Pons (tissue), 1 donor: ENCODE measurements at regions not wholly inside any gene's neighbourhood (a gene's known extent, or its start where the extent isn't known, plus 50 kb on each side); places are given as distances from the start of the nearest gene placed in this dataset.

Experiments used
- DNase-seq: peaks from one replicate; pipeline ENCODE4 v3.0.0-alpha.2; 2016; ENCODE audit warnings: low spot score

DNA sequence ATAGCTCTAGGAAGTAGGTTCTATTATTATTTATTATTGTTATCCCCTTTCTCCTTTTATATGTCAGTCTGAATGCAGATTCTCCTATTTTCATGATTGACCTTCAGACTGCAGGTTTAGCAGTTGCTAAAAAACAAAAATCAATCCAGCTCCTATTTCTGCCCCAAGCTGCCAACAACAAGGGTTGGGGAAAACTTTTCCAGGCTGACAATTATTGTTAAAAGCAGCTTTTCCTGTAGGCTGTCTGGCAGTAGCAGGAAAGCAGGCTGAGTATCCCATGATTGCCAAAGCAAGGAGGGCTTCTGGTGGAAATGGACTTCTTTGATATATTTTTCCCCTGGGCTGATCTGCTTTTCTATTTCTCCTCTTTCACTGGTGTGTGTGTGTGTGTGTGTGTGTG, 78.0 kb upstream of the CTLA4 start:
- no peak for DNase-seq

- no peak for DNase-seq
These were observed 77.3 kb upstream of the CTLA4 start for GRCh38 chr2:203790134-203790852.

- no peak for DNase-seq
These were observed 71.1 kb upstream of the CTLA4 start for GRCh38 chr2:203796248-203797010.

DNA sequence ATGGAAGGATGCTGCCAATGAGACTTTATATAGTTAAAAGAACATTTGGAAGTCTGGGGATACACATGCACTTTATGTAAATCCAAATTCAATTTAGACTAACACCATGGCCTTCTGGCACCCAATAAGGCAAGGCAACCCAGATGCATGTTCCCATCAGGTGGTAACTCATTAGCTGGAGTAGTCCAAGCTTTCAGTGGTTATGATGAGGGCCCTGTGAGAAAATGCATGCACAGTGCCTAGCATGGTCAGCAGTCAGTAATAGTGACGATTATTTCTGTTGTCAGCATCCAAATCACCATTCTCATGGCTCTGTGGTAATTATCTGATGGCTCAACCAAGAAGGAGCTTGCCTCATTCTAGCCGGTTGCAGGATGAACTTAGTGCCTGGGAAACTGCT, 70.3 kb upstream of the CTLA4 start:
- DNase-seq = no peak

GRCh38 chr2:203797712-203798111, 69.9 kb upstream of the CTLA4 start:
- no peak for DNase-seq

GRCh38 chr2:203798296-203799087, 69.1 kb upstream of the CTLA4 start:
- DNase-seq = no peak

DNA sequence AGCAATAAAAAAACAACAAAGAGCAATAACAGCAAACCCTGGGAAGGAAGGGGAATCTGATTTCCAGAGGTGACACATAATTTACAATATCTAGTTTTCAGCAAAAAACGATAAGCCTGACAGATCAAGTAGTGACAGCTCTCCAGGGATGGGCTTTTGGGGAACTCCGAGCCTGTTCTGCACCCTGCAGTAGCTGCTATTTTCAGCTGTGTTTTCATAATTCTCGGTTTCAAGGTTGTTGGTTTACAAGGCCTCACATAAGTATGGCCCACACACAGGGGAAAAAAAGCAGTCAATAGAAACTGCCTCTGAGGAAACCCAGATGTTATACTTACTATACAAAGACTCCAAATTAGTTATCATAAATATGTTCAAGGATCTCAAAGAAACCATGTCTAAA, 67.7 kb upstream of the CTLA4 start:
- no peak for DNase-seq

DNA sequence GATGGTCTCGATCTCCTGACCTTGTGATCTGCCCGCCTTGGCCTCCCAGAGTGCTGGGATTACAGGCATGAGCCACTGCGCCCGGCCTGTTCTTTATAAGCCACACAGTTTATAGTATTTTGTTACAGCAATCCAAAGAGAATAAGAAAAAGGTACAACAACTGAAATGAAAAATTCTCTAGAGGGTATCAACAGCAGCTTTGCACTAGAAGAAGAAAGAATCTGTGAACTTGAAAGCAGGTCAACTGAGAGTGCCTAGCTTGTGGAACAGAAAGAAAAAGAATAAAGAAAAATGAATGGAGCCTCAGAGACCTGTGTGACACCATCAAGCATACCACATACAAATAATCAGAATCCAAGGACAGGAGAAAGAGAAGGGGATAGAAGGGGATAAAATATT, 66.8 kb upstream of the CTLA4 start:
- no peak for DNase-seq

DNA sequence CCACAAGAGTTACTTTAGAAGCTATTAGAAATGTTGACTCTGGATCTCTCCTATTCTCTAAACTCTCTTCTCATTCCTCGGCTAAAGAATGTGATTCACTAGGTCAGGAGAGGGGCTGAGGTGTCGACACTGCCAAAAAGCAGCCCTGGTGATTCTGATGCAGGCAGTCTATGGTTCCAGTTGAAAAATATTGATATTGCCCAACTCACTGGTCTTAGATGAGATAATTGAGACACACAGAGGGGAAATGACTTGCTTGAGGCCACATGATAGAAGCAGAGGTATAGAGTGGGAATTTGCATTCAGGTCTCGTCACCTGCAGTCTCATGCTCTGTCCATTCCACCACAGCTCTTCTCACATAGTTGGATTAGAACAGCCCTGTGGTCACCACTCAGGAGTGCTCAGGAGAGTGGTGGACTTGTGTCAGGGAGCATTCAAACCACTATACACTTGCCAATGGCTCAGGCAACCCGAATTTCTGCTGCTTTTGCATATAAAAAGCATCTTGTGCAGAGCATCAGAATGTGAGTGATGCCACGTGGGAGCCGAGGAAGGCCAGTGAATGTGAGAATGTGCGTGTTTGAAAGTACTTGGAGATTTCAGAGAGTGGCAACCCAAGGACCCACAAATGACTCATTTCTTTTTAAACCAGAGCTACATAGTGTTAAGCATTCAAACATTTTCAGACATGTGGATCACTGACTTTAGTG, 65.1 kb upstream of the CTLA4 start:
- no peak for DNase-seq

DNA sequence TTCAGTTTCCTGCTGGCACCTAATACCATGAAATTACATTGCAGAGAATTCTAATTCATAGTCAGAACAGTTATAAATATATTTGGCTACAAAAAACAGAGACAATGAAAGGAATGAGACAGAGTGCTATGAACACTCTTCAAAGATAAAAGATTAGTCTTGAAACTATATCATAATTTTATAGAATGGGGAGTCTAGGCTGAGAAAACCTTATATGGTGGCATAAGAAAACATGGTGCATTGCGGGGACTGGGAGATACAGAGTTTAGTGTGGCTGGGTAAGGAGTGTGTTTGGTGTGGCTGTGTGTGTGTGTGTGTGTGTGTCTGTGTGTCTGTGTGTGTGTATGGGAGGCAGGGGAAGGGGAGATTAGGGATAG, 64.5 kb upstream of the CTLA4 start:
- DNase-seq = no peak

- DNase-seq = no peak
These were observed 63.5 kb upstream of the CTLA4 start for GRCh38 chr2:203804070-203804469.

- no peak for DNase-seq
These were observed 62.6 kb upstream of the CTLA4 start for GRCh38 chr2:203804764-203805485.

GRCh38 chr2:203805486-203805838, 62.1 kb upstream of the CTLA4 start:
- DNase-seq = no peak

GRCh38 chr2:203806761-203807160, 60.8 kb upstream of the CTLA4 start:
- no peak for DNase-seq

GRCh38 chr2:203808046-203808750, 59.4 kb upstream of the CTLA4 start:
- DNase-seq = no peak

- no peak for DNase-seq
These were observed 58.5 kb upstream of the CTLA4 start for GRCh38 chr2:203809084-203809521.

DNA sequence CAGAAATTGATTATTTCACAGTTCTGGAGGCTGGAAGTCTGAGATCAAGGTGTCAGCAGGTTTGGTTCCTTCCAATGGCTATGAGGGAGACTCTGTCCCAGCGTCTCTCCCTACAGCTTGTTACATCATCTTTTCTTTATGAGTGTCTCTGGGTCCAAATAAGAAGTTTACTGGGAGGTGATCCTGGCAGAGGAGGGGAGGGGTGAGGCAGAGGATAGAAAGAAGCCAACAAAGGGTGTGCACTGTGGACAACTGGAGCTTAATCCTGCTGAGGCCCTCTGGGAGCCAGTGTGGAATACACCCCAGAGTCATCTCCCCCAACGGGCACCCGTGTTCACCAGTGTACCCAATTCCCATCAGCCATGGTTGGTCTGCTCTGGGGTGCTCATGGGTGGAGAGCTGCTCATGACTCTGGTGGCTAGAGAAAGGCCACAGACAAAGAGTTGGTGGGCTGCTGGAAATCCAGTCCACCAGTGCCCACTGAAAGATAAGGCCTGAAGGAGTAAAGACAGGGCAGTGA, 57.5 kb upstream of the CTLA4 start:
- DNase-seq = no peak

GRCh38 chr2:203811491-203812221, 55.9 kb upstream of the CTLA4 start:
- peak; percentile 43 for DNase-seq

- DNase-seq = no peak
These were observed 55.0 kb upstream of the CTLA4 start for GRCh38 chr2:203812294-203813221.
